ENCODE measurements at regions not wholly inside any gene's neighbourhood (a gene's known extent, or its start where the extent isn't known, plus 50 kb on each side); places are given as distances from the start of the nearest gene placed in this dataset.

DNA sequence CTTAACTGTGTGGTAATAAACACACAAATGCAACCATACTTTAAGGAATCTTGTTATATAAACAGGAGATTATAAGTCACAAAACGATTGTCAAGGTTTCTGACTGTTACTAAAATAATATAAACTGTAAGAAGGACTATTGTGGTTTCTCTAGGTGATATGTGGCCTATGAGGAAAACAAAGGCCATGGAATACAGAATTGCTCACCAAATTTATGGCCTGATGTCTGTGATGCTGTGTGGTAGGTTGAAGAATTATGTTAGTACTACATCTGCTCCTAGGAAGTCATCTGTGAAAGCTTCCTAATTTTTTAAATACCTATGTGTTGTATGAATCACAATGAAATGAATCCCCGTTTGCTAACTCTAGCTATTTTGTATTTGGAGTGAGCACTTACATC lies 875.4 kb upstream of the MAP3K7 start:
- DNase-seq (ENCODE audit: low spot score in 2 of 2): no peak
- H3K4me3 ChIP-seq (ENCODE audit: low read depth, poor library complexity, severe bottlenecking): no peak overlapping the region
- intact Hi-C loops (cut with DNase I; ENCODE audit: low total_unique reads): no loop called here
- WGBS, 2 donors: 66 to 72% methylated on average over 2 of the region's 2 CpGs
- TF ChIP-seq, protein P1, sequence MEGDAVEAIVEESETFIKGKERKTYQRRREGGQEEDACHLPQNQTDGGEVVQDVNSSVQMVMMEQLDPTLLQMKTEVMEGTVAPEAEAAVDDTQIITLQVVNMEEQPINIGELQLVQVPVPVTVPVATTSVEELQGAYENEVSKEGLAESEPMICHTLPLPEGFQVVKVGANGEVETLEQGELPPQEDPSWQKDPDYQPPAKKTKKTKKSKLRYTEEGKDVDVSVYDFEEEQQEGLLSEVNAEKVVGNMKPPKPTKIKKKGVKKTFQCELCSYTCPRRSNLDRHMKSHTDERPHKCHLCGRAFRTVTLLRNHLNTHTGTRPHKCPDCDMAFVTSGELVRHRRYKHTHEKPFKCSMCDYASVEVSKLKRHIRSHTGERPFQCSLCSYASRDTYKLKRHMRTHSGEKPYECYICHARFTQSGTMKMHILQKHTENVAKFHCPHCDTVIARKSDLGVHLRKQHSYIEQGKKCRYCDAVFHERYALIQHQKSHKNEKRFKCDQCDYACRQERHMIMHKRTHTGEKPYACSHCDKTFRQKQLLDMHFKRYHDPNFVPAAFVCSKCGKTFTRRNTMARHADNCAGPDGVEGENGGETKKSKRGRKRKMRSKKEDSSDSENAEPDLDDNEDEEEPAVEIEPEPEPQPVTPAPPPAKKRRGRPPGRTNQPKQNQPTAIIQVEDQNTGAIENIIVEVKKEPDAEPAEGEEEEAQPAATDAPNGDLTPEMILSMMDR (IDR thresholded peaks at IDR 0.05): no peak
- TF ChIP-seq POLR2A (IDR thresholded peaks at IDR 0.05): no peak

DNA sequence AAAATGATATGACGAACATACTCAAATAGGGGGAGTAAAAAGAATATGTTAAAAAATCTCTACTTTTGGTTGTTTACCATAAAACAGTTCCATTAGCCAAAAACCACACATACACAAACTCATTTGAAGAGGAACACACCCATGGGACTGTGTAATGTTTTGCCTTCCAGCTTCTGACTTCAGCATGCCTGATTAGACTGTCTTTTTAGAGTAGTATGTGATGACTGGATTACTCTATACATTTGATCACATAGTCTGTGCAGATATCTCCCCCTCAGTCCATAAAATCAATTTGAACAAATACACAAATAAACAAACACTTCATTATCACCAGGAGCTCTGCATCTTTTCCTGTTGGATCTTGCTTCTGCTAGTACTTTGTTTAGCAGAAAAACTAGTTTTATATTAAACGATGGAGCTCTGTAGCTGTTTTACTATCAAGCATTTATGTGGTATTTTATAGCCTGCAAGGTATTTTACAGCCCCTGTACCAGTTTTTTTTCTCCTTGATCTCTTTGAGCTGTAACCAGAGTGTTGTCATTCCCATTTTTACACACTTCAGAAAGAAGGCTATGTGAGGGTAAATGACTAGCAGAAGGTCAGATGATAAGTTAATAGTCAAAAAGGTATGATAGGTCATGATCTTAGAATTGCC lies 866.5 kb upstream of the MAP3K7 start:
- intact Hi-C loops (cut with DNase I; ENCODE audit: low total_unique reads): no loop called here
- DNase-seq (ENCODE audit: low spot score in 2 of 2): no peak
- 54 to 57% methylated on average over 2 of the region's 2 CpGs for WGBS, 2 donors
- H3K4me3 ChIP-seq (ENCODE audit: low read depth, poor library complexity, severe bottlenecking): no peak overlapping the region
- no peak for TF ChIP-seq POLR2A (IDR thresholded peaks at IDR 0.05)

DNA sequence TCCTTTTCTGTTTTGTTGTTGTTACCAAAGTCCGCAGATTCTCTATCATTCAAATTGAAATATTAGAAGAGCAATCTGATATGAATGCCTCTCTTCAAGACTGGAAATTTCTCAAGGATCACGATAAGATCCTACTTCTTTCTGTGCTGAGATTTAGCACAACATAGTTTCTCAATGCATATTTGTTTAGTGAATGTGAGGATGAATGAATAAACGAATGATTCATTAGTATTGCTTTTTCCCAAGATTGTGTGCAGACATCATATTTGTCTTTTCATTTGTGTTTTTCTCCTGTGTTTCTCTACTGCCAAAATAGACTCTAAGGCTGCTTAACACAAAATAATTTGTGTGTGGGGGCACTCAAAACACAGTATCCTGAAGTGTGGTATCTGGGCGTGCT lies 862.7 kb upstream of the MAP3K7 start:
- DNase-seq (ENCODE audit: low spot score in 2 of 2): no peak
- WGBS, 2 donors: 88 to 93% methylated on average over 4 of the region's 4 CpGs
- no peak for TF ChIP-seq POLR2A (IDR thresholded peaks at IDR 0.05)
- TF ChIP-seq, protein P1 (IDR thresholded peaks at IDR 0.05): no peak

DNA sequence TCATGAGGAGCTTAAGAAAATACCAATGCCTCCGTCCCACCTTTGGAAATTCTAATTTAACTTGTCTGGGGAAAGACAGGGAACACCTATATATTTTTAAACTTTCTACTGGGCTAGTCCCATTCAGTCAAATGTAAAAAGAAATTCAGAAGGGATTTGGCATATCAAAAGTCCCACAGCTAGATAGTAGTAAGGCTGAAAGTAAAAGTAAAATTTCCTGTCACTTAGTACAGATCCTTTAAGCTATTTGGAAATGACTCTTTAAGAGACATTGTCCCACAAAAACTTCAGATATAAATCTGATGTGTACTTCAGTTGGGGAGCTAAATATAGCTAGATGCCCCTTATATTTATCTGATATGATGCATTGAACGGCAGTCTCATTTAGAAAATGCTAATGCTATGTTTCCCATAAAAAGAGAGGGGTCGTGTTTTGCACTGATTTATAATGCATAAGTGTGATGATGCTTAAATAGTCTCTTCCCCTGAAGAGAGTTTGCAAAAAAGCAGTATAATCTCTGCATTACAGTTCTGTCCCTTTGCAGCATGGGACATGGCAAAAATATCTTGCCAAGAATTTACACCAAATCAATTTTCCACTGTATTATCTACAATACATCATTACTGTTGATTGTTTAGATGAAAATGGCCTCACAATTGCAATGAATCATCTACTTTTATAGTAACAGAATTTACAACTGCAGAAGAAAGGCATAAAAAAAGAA lies 860.8 kb upstream of the MAP3K7 start:
- intact Hi-C loops (cut with DNase I; ENCODE audit: low total_unique reads): no loop called here
- TF ChIP-seq, protein P1 (IDR thresholded peaks at IDR 0.05): no peak
- TF ChIP-seq POLR2A (IDR thresholded peaks at IDR 0.05): no peak
- WGBS, 2 donors: 83 to 88% methylated on average over 3 of the region's 3 CpGs
- no peak for DNase-seq (ENCODE audit: low spot score in 2 of 2)
- no peak overlapping the region for H3K4me3 ChIP-seq (ENCODE audit: low read depth, poor library complexity, severe bottlenecking)

More for the DNA sequence above, 862.7 kb upstream of the MAP3K7 start:
- intact Hi-C loops (cut with DNase I; ENCODE audit: low total_unique reads): no loop called here
- H3K4me3 ChIP-seq (ENCODE audit: low read depth, poor library complexity, severe bottlenecking): no peak overlapping the region

DNA sequence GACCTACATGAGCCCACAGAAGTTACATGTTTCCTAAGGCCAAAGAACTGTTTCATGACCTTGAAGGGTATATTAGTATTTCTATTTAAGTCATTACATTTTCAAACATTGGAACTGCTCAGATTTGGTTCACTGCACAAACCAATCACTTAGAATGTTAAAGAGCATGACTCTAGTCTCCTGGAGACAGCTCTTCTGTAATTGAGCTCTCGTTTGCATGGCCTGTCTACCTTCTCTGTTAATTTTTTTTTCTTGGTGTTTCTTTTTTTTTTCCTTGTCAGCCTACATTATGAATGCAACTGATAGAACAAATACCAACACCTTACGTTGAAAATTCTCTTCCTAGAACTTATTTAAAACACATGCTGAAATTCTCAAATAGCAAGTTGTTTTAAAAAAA lies 860.2 kb upstream of the MAP3K7 start:
- no peak for DNase-seq (ENCODE audit: low spot score in 2 of 2)
- no peak overlapping the region for H3K4me3 ChIP-seq (ENCODE audit: low read depth, poor library complexity, severe bottlenecking)
- 64 to 70% methylated on average over 2 of the region's 2 CpGs for WGBS, 2 donors
- TF ChIP-seq, protein P1 (IDR thresholded peaks at IDR 0.05): no peak
- no peak for TF ChIP-seq POLR2A (IDR thresholded peaks at IDR 0.05)
- intact Hi-C loops (cut with DNase I; ENCODE audit: low total_unique reads): no loop called here

DNA sequence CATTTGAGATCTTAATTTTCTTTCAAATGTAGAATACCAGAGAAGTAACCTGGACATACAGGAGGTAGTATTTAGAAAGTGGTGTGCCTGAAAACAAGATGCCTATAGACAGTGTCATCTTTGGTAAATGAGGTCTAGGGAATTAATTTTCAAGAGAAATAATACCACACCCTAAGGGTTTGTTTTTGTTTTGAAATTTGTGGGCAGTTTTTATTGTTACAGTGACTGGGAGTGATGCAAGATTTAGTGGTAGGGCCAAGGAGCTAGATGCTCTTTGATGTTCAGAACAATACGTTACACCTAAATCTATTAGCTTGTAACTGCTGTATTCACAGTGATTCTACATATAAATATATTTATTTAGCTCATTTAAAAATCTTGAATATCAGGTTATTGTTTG lies 856.5 kb upstream of the MAP3K7 start:
- 72 to 74% methylated on average over 1 of the region's 1 CpG for WGBS, 2 donors

More for the DNA sequence above, 856.5 kb upstream of the MAP3K7 start:
- intact Hi-C loops (cut with DNase I; ENCODE audit: low total_unique reads): loop anchor here (5.0 kb wide), 1 partner anchor 409 kb away; no protein-coding TSS in a partner anchor
- H3K4me3 ChIP-seq (ENCODE audit: low read depth, poor library complexity, severe bottlenecking): no peak overlapping the region
- no peak for DNase-seq (ENCODE audit: low spot score in 2 of 2)
- TF ChIP-seq, protein P1 (IDR thresholded peaks at IDR 0.05): no peak
- no peak for TF ChIP-seq POLR2A (IDR thresholded peaks at IDR 0.05)
